HepG2 (cell line): ENCODE measurements at regions not wholly inside any gene's neighbourhood (a gene's known extent, or its start where the extent isn't known, plus 50 kb on each side); places are given as distances from the start of the nearest gene placed in this dataset.

ENCODE experiments used
- ATAC-seq: fragments of 200-7000 bp; cut with Tn5 transposase; 3 replicates; pipeline ENCODE4 v1.9.1; 2020; ENCODE audit warnings: mild to moderate bottlenecking, moderate library complexity
- BruUV-seq: library from RNA; stranded (reverse); fragments of 400-500 nt; replicated peaks from 2 replicates; lab custom pipeline; 2021; lab: Mats Ljungman, UMichigan
- CTCF ChIA-PET: fragments of 300-600 bp; formaldehyde crosslinking; extraction: SDS; loops from one replicate; lab custom pipeline; 2021; ENCODE audit warnings: low total read pairs, inconsistent platforms, low intra/inter-chr PET ratio; lab: Yijun Ruan, JAX
- POLR2A ChIA-PET: fragments of 350-600 bp; sonication (Branson Sonifier 250); formaldehyde crosslinking; loops from one replicate; lab custom pipeline; 2020; ENCODE audit warnings: antibody characterized with exemption, inconsistent platforms; lab: Yijun Ruan, JAX
- DNase-seq: peaks from one replicate; pipeline ENCODE4 v3.0.0-alpha.2; 2015; ENCODE audit warnings: low spot score
- FAIRE-seq: peaks from 3 replicates; lab custom pipeline; 2011; peaks lifted over from hg19 to GRCh38; lab: Jason Lieb, UNC
- H2AFZ ChIP-seq: one replicate; pipeline ENCODE4 v1.6.1; 2011; ENCODE audit warnings: low read length, inconsistent platforms
- H3K27ac ChIP-seq: fragments of 300-600 bp; 3 replicates; pipeline ENCODE4 v1.8.0; 2011; ENCODE audit warnings: mixed run types, mild to moderate bottlenecking, mixed read lengths, low read length, inconsistent platforms; ENCODE audit not compliant: insufficient read depth; ENCODE audit errors: extremely low read length
- H3K27me3 ChIP-seq, 2 experiments: fragments of 200-600 bp in 1 of 2; 2 replicates in 1 of 2; 3 replicates in 1 of 2; pipeline versions ENCODE4 v1.6.0 to v1.8.0; 2011; ENCODE audit warnings: low read length in 2 of 2, mild to moderate bottlenecking in 2 of 2, moderate library complexity in 2 of 2, inconsistent platforms in 1 of 2; ENCODE audit not compliant: insufficient read depth in 2 of 2, control insufficient read depth in 1 of 2
- H3K36me3 ChIP-seq, 2 experiments: fragments of 200-600 bp in 1 of 2; replicated peaks in 1 of 2; 2 replicates in 1 of 2; 3 replicates in 1 of 2; pipeline versions ENCODE4 v1.5.1 to v1.8.0; 2011; ENCODE audit warnings: low read length in 2 of 2, inconsistent platforms in 1 of 2; ENCODE audit not compliant: insufficient read depth in 2 of 2, control insufficient read depth in 1 of 2
- H3K4me1 ChIP-seq: 2 replicates; pipeline ENCODE4 v1.5.1; 2012; ENCODE audit warnings: low read length, inconsistent platforms; ENCODE audit not compliant: insufficient read depth
- H3K4me2 ChIP-seq: 2 replicates; pipeline ENCODE4 v1.6.0; 2011; ENCODE audit warnings: low read depth, low read length, inconsistent platforms
- H3K4me3 ChIP-seq, 3 experiments: fragments of 200-600 bp in 1 of 3; sonication (generic), shearing (Covaris generic) in 1 of 3; replicated peaks in 1 of 3; 2 replicates each; pipeline ENCODE4 v1.5.1; 2011 to 2016; ENCODE audit warnings: low read length in 3 of 3, inconsistent platforms in 2 of 3, low read depth in 2 of 3, mild to moderate bottlenecking in 2 of 3, control low read depth in 1 of 3, mixed read lengths in 1 of 3; ENCODE audit not compliant: insufficient read depth in 1 of 3
- H3K79me2 ChIP-seq: one replicate; pipeline ENCODE4 v1.6.1; 2011; ENCODE audit warnings: low read length, inconsistent platforms; ENCODE audit not compliant: insufficient read depth
- H3K9ac ChIP-seq: 2 replicates; pipeline ENCODE4 v1.6.0; 2011; ENCODE audit warnings: mild to moderate bottlenecking, low read depth, low read length, inconsistent platforms; ENCODE audit not compliant: insufficient read depth
- H3K9me3 ChIP-seq: 2 replicates; pipeline ENCODE4 v1.5.1; 2012; ENCODE audit warnings: mild to moderate bottlenecking, low read length
- H4K20me1 ChIP-seq: 2 replicates; pipeline ENCODE4 v1.6.0; 2011; ENCODE audit warnings: inconsistent platforms, mild to moderate bottlenecking, low read length, moderate library complexity; ENCODE audit not compliant: insufficient read depth
- HBP1 ChIP-seq: IDR thresholded peaks from 2 replicates; pipeline ENCODE4 v1.6.1; 2016; ENCODE audit warnings: low read depth, control low read depth
- MTF1 ChIP-seq: sonication (generic); formaldehyde crosslinking; IDR thresholded peaks from 2 replicates; pipeline ENCODE4 v1.5.0; 2020; ENCODE audit warnings: missing genetic modification reagents
- RFX1 ChIP-seq: fragments of 450-650 bp; IDR thresholded peaks from 2 replicates; pipeline ENCODE4 v1.6.1; 2017
- SIN3B ChIP-seq: fragments of 150-350 bp; IDR thresholded peaks from 2 replicates; pipeline ENCODE4 v1.6.1; 2014; ENCODE audit warnings: low read length
- SOX6 ChIP-seq, 2 experiments: fragments of 450-650 bp in 1 of 2; sonication (generic) in 1 of 2; formaldehyde crosslinking in 1 of 2; IDR thresholded peaks; 2 replicates each; pipeline versions ENCODE4 v1.4.0 to v1.6.1; 2017 to 2020; ENCODE audit warnings: antibody characterized with exemption in 1 of 2, mild to moderate bottlenecking in 1 of 2, missing genetic modification reagents in 1 of 2
- SPEN ChIP-seq: sonication (generic); formaldehyde crosslinking; IDR thresholded peaks from 2 replicates; pipeline ENCODE4 v1.5.1; 2020; ENCODE audit warnings: low read depth, mild to moderate bottlenecking, missing genetic modification reagents
- ZNF136 ChIP-seq: sonication (generic); formaldehyde crosslinking; IDR thresholded peaks from 2 replicates; pipeline ENCODE4 v1.8.1; 2022; ENCODE audit warnings: low read depth, mild to moderate bottlenecking, moderate library complexity, missing genetic modification reagents
- WGBS: methylation state at CpG from one replicate; pipeline ENCODE4 v1.1.6; 2017; ENCODE audit warnings: low lambda C conversion rate; 5-methylcytosine and 5-hydroxymethylcytosine counted together
- in situ Hi-C: cut with HindIII; loops from 2 replicates; pipeline ENCODE4 v1.10.0; 2017; ENCODE audit warnings: low pct_unique_long_range_greater_than_20kb; ENCODE audit not compliant: extremely low pct_ligation_motif_present
- intact Hi-C: fragments of 100-400 bp; cut with micrococcal nuclease; formaldehyde crosslinking; loops from one replicate; pipeline ENCODE4 v1.10.0; 2022; ENCODE audit not compliant: unreplicated experiment
- TF ChIP-seq, protein P1 (sequence below): sonication (generic); formaldehyde crosslinking; IDR thresholded peaks from 2 replicates; pipeline ENCODE4 v1.5.1; 2020; ENCODE audit warnings: mild to moderate bottlenecking, missing genetic modification reagents, borderline replicate concordance

GRCh38 chr5:57736716-57737115 is 254.1 kb upstream of the ACTBL2 start:
- 70% methylated on average over 4 of the region's 4 CpGs for WGBS
- H2AFZ ChIP-seq, result no peak overlapping the region
- H3K9ac ChIP-seq, result no peak overlapping the region
- FAIRE-seq, result no peak
- no peak overlapping the region for H3K4me2 ChIP-seq
- no peaks in the 10 kb centered on the region for H3K27me3 ChIP-seq
- 0 out of 2 replicates have a peak, but pooled peaks cover 12% of the 10 kb centered on the region for H3K4me1 ChIP-seq
- DNase-seq, result no peak
- H4K20me1 ChIP-seq, result no peaks in the 10 kb centered on the region
- H3K27ac ChIP-seq, result no peak overlapping the region
- ChIA-PET POLR2A (interaction anchor here (1.2 kb wide), 1 partner anchor 86 kb away, joined by 3 read pairs; no protein-coding TSS in a partner anchor), CTCF (no interaction called here)
- H3K4me3 ChIP-seq, result no peak overlapping the region
- no peak for ATAC-seq
- in situ Hi-C loops (no loop called here), intact Hi-C loops (no loop called here)
- H3K79me2 ChIP-seq, result no peaks in the 10 kb centered on the region
- H3K36me3 ChIP-seq, result no peaks in the 10 kb centered on the region
- H3K9me3 ChIP-seq, result no peaks in the 10 kb centered on the region
- TF ChIP-seq SOX6 (IDR thresholded peaks at IDR 0.05) (no peak), SOX6 (CRISPR knock-in tag; IDR thresholded peaks at IDR 0.05) (no peak), ZNF136 (CRISPR knock-in tag) (no peak), SPEN (no peak), HBP1 (CRISPR knock-in tag) (no peak), MTF1 (CRISPR knock-in tag) (no peak), SIN3B (no peak), RFX1 (no peak)
- TF ChIP-seq, protein P1, sequence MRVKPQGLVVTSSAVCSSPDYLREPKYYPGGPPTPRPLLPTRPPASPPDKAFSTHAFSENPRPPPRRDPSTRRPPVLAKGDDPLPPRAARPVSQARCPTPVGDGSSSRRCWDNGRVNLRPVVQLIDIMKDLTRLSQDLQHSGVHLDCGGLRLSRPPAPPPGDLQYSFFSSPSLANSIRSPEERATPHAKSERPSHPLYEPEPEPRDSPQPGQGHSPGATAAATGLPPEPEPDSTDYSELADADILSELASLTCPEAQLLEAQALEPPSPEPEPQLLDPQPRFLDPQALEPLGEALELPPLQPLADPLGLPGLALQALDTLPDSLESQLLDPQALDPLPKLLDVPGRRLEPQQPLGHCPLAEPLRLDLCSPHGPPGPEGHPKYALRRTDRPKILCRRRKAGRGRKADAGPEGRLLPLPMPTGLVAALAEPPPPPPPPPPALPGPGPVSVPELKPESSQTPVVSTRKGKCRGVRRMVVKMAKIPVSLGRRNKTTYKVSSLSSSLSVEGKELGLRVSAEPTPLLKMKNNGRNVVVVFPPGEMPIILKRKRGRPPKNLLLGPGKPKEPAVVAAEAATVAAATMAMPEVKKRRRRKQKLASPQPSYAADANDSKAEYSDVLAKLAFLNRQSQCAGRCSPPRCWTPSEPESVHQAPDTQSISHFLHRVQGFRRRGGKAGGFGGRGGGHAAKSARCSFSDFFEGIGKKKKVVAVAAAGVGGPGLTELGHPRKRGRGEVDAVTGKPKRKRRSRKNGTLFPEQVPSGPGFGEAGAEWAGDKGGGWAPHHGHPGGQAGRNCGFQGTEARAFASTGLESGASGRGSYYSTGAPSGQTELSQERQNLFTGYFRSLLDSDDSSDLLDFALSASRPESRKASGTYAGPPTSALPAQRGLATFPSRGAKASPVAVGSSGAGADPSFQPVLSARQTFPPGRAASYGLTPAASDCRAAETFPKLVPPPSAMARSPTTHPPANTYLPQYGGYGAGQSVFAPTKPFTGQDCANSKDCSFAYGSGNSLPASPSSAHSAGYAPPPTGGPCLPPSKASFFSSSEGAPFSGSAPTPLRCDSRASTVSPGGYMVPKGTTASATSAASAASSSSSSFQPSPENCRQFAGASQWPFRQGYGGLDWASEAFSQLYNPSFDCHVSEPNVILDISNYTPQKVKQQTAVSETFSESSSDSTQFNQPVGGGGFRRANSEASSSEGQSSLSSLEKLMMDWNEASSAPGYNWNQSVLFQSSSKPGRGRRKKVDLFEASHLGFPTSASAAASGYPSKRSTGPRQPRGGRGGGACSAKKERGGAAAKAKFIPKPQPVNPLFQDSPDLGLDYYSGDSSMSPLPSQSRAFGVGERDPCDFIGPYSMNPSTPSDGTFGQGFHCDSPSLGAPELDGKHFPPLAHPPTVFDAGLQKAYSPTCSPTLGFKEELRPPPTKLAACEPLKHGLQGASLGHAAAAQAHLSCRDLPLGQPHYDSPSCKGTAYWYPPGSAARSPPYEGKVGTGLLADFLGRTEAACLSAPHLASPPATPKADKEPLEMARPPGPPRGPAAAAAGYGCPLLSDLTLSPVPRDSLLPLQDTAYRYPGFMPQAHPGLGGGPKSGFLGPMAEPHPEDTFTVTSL (CRISPR knock-in tag), result no peak
- BruUV-seq, result no TSS peak
